ENCODE measurements at regions not wholly inside any gene's neighbourhood (a gene's known extent, or its start where the extent isn't known, plus 50 kb on each side); places are given as distances from the start of the nearest gene placed in this dataset.

GRCh38 chr18:52082246-52082645 is 257.8 kb upstream of the DCC start:
- CTCF ChIA-PET = no interaction called here
- Mint-ChIP-seq H3K36me3 (no peaks in the 10 kb centered on the region), H3K27ac (no peak overlapping the region), H3K4me1 (peaks cover 19% of the 10 kb centered on the region), H3K9me3 (peaks cover 12% of the 10 kb centered on the region), H3K27me3 (ENCODE audit: low read depth) (no peaks in the 10 kb centered on the region; the same call in 1 of the 2 replicates), H3K4me3 (no peak overlapping the region)
- no peak for ATAC-seq
- no peak for DNase-seq (ENCODE audit: low spot score)
- TF ChIP-seq ELF4 (CRISPR knock-in tag; IDR thresholded peaks at IDR 0.05; ENCODE audit: low read depth) (no peak), ZNF263 (CRISPR knock-in tag; IDR thresholded peaks at IDR 0.05; ENCODE audit: low read depth) (no peak), TEAD1 (CRISPR knock-in tag; IDR thresholded peaks at IDR 0.05) (no peak), MAX (CRISPR knock-in tag; IDR thresholded peaks at IDR 0.05) (no peak), CREM (CRISPR knock-in tag; IDR thresholded peaks at IDR 0.05) (no peak), ATF1 (CRISPR knock-in tag; IDR thresholded peaks at IDR 0.05) (no peak), ZBTB21 (CRISPR knock-in tag; IDR thresholded peaks at IDR 0.05; ENCODE audit: borderline replicate concordance) (no peak), ATF6 (CRISPR knock-in tag; IDR thresholded peaks at IDR 0.05) (no peak)
- TF ChIP-seq, protein P1, sequence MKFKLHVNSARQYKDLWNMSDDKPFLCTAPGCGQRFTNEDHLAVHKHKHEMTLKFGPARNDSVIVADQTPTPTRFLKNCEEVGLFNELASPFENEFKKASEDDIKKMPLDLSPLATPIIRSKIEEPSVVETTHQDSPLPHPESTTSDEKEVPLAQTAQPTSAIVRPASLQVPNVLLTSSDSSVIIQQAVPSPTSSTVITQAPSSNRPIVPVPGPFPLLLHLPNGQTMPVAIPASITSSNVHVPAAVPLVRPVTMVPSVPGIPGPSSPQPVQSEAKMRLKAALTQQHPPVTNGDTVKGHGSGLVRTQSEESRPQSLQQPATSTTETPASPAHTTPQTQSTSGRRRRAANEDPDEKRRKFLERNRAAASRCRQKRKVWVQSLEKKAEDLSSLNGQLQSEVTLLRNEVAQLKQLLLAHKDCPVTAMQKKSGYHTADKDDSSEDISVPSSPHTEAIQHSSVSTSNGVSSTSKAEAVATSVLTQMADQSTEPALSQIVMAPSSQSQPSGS (CRISPR knock-in tag; IDR thresholded peaks at IDR 0.05; ENCODE audit: borderline replicate concordance, low read depth) = no peak
- TF ChIP-seq, protein P2, sequence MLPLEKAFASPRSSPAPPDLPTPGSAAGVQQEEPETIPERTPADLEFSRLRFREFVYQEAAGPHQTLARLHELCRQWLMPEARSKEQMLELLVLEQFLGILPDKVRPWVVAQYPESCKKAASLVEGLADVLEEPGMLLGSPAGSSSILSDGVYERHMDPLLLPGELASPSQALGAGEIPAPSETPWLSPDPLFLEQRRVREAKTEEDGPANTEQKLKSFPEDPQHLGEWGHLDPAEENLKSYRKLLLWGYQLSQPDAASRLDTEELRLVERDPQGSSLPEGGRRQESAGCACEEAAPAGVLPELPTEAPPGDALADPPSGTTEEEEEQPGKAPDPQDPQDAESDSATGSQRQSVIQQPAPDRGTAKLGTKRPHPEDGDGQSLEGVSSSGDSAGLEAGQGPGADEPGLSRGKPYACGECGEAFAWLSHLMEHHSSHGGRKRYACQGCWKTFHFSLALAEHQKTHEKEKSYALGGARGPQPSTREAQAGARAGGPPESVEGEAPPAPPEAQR (CRISPR knock-in tag; IDR thresholded peaks at IDR 0.05) = no peak
- POLR2A ChIA-PET = no interaction called here

GRCh38 chr18:52087140-52087539 is 252.9 kb upstream of the DCC start:
- POLR2A ChIA-PET = no interaction called here
- DNase-seq (ENCODE audit: low spot score) (no peak), ATAC-seq (no peak)
- Mint-ChIP-seq H3K27me3 (ENCODE audit: low read depth) (no peaks in the 10 kb centered on the region), H3K9me3 (no peaks in the 10 kb centered on the region; the same call in 1 of the 2 replicates), H3K36me3 (no peaks in the 10 kb centered on the region), H3K4me3 (no peak overlapping the region), H3K4me1 (peaks cover 14% of the 10 kb centered on the region), H3K27ac (no peak overlapping the region)
- CTCF ChIA-PET = no interaction called here
- TF ChIP-seq ZNF121 (CRISPR knock-in tag; IDR thresholded peaks at IDR 0.05) (no peak), CREM (CRISPR knock-in tag; IDR thresholded peaks at IDR 0.05) (no peak), MYBL2 (CRISPR knock-in tag; IDR thresholded peaks at IDR 0.05) (no peak), RORB (CRISPR knock-in tag; IDR thresholded peaks at IDR 0.05) (no peak), TP53 (CRISPR knock-in tag; IDR thresholded peaks at IDR 0.05) (no peak), ATF3 (CRISPR knock-in tag; conservative IDR thresholded peaks at IDR 0.05) (no peak), KAT7 (CRISPR knock-in tag; IDR thresholded peaks at IDR 0.05; ENCODE audit: borderline replicate concordance) (no peak), MXD4 (CRISPR knock-in tag; IDR thresholded peaks at IDR 0.05; ENCODE audit: borderline replicate concordance) (no peak), ZNF671 (CRISPR knock-in tag; IDR thresholded peaks at IDR 0.05) (no peak), USF1 (CRISPR knock-in tag; IDR thresholded peaks at IDR 0.05) (no peak)
- TF ChIP-seq, protein P3, sequence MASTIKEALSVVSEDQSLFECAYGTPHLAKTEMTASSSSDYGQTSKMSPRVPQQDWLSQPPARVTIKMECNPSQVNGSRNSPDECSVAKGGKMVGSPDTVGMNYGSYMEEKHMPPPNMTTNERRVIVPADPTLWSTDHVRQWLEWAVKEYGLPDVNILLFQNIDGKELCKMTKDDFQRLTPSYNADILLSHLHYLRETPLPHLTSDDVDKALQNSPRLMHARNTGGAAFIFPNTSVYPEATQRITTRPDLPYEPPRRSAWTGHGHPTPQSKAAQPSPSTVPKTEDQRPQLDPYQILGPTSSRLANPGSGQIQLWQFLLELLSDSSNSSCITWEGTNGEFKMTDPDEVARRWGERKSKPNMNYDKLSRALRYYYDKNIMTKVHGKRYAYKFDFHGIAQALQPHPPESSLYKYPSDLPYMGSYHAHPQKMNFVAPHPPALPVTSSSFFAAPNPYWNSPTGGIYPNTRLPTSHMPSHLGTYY (CRISPR knock-in tag; IDR thresholded peaks at IDR 0.05) = no peak
- TF ChIP-seq, protein P1 (CRISPR knock-in tag; IDR thresholded peaks at IDR 0.05; ENCODE audit: borderline replicate concordance, low read depth) = no peak
- TF ChIP-seq, protein P4, sequence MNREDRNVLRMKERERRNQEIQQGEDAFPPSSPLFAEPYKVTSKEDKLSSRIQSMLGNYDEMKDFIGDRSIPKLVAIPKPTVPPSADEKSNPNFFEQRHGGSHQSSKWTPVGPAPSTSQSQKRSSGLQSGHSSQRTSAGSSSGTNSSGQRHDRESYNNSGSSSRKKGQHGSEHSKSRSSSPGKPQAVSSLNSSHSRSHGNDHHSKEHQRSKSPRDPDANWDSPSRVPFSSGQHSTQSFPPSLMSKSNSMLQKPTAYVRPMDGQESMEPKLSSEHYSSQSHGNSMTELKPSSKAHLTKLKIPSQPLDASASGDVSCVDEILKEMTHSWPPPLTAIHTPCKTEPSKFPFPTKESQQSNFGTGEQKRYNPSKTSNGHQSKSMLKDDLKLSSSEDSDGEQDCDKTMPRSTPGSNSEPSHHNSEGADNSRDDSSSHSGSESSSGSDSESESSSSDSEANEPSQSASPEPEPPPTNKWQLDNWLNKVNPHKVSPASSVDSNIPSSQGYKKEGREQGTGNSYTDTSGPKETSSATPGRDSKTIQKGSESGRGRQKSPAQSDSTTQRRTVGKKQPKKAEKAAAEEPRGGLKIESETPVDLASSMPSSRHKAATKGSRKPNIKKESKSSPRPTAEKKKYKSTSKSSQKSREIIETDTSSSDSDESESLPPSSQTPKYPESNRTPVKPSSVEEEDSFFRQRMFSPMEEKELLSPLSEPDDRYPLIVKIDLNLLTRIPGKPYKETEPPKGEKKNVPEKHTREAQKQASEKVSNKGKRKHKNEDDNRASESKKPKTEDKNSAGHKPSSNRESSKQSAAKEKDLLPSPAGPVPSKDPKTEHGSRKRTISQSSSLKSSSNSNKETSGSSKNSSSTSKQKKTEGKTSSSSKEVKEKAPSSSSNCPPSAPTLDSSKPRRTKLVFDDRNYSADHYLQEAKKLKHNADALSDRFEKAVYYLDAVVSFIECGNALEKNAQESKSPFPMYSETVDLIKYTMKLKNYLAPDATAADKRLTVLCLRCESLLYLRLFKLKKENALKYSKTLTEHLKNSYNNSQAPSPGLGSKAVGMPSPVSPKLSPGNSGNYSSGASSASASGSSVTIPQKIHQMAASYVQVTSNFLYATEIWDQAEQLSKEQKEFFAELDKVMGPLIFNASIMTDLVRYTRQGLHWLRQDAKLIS (CRISPR knock-in tag; IDR thresholded peaks at IDR 0.05; ENCODE audit: borderline replicate concordance) = no peak
- TF ChIP-seq, protein P5, sequence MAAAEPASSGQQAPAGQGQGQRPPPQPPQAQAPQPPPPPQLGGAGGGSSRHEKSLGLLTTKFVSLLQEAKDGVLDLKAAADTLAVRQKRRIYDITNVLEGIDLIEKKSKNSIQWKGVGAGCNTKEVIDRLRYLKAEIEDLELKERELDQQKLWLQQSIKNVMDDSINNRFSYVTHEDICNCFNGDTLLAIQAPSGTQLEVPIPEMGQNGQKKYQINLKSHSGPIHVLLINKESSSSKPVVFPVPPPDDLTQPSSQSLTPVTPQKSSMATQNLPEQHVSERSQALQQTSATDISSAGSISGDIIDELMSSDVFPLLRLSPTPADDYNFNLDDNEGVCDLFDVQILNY (CRISPR knock-in tag; IDR thresholded peaks at IDR 0.05) = no peak
